ENCODE measurements at regions not wholly inside any gene's neighbourhood (a gene's known extent, or its start where the extent isn't known, plus 50 kb on each side); places are given as distances from the start of the nearest gene placed in this dataset.

GRCh38 chr20:24877652-24878051, 71.4 kb upstream of the CST7 start:
- peak; percentile 20 for DNase-seq

GRCh38 chr20:24878657-24879056, 70.4 kb upstream of the CST7 start:
- no peak for DNase-seq

- no peak for DNase-seq
These were observed 69.2 kb upstream of the CST7 start for GRCh38 chr20:24879875-24880274.

- no peak for DNase-seq
These were observed 68.7 kb upstream of the CST7 start for GRCh38 chr20:24880356-24880755.

GRCh38 chr20:24890286-24890685, 58.8 kb upstream of the CST7 start:
- DNase-seq: no peak

- DNase-seq: no peak
These were observed 57.3 kb upstream of the CST7 start for GRCh38 chr20:24891546-24892393.

- DNase-seq: no peak
These were observed 56.5 kb upstream of the CST7 start for GRCh38 chr20:24892522-24892921.

- no peak for DNase-seq
These were observed 56.1 kb upstream of the CST7 start for GRCh38 chr20:24892931-24893330.

- no peak for DNase-seq
These were observed 54.6 kb upstream of the CST7 start for GRCh38 chr20:24894488-24894887.

- DNase-seq: no peak
These were observed 54.1 kb upstream of the CST7 start for GRCh38 chr20:24894967-24895366.

GRCh38 chr20:24895431-24895830, 53.6 kb upstream of the CST7 start:
- DNase-seq: peak; percentile 68

GRCh38 chr20:24895898-24896658, 53.0 kb upstream of the CST7 start:
- DNase-seq: no peak

- no peak for DNase-seq
These were observed 52.1 kb upstream of the CST7 start for GRCh38 chr20:24896984-24897383.

- DNase-seq: no peak
These were observed 51.1 kb upstream of the CST7 start for GRCh38 chr20:24897974-24898373.

GRCh38 chr20:24899153-24899552, 49.9 kb upstream of the CST7 start:
- no peak for DNase-seq

Measured in inflammatory macrophage treated with lipopolysaccharide for 4 hours (primary cell).